Small intestine (tissue), 7 donors: ENCODE measurements at regions not wholly inside any gene's neighbourhood (a gene's known extent, or its start where the extent isn't known, plus 50 kb on each side); places are given as distances from the start of the nearest gene placed in this dataset.

Experiments used
- DNase-seq, 2 donors: peaks; one replicate each; pipeline versions ENCODE4 v3.0.0 to v3.0.0-alpha.2; 2013
- FAIRE-seq: peaks from 2 replicates; lab custom pipeline; 2012; peaks lifted over from hg19 to GRCh38; lab: Jason Lieb, UNC
- H3K27ac ChIP-seq, 3 donors: one replicate each; pipeline ENCODE4 v1.5.1; 2013; ENCODE audit warnings: low read length in 2 of 3, mild to moderate bottlenecking in 2 of 3, control low read depth in 1 of 3, inconsistent platforms in 1 of 3, low read depth in 1 of 3, moderate library complexity in 1 of 3
- H3K27me3 ChIP-seq, 3 donors: one replicate each; pipeline ENCODE4 v1.6.1; 2013; ENCODE audit warnings: low read length in 3 of 3, inconsistent platforms in 1 of 3; ENCODE audit not compliant: control insufficient read depth in 3 of 3, insufficient read depth in 3 of 3
- H3K36me3 ChIP-seq, 3 donors: one replicate each; pipeline ENCODE4 v1.6.1; 2013; ENCODE audit warnings: low read length in 3 of 3, inconsistent platforms in 1 of 3, low read depth in 1 of 3, mild to moderate bottlenecking in 1 of 3, moderate library complexity in 1 of 3; ENCODE audit not compliant: control insufficient read depth in 3 of 3, insufficient read depth in 2 of 3
- H3K4me1 ChIP-seq, 3 donors: one replicate each; pipeline ENCODE4 v1.6.1; 2013; ENCODE audit warnings: low read length in 2 of 3, inconsistent platforms in 1 of 3, low read depth in 1 of 3, mild to moderate bottlenecking in 1 of 3, moderate library complexity in 1 of 3; ENCODE audit not compliant: control insufficient read depth in 3 of 3, insufficient read depth in 2 of 3
- H3K4me3 ChIP-seq, 3 donors: one replicate each; pipeline ENCODE4 v1.5.1; 2013; ENCODE audit warnings: low read length in 3 of 3, control low read depth in 1 of 3, inconsistent platforms in 1 of 3, low read depth in 1 of 3, mild to moderate bottlenecking in 1 of 3, moderate library complexity in 1 of 3
- H3K9me3 ChIP-seq, 2 donors: one replicate each; pipeline ENCODE4 v1.6.1; 2013; ENCODE audit warnings: low read depth in 1 of 2, low read length in 1 of 2; ENCODE audit not compliant: control insufficient read depth in 2 of 2, insufficient read depth in 1 of 2
- WGBS, 3 donors: extraction: QIAGEN DNeasy Blood & Tissue Kit; methylation state at CpG; one replicate each; pipeline ENCODE4 v1.1.7; 2013; 5-methylcytosine and 5-hydroxymethylcytosine counted together
- donor health status: healthy with polysubstance abuse.
- donor health status: control.
- donor health status: control.
- donor health status: Bipolar disorder and iron deficiency.
- donor health status: healthy.

GRCh38 chr4:125483278-125483677 is 168.5 kb downstream of the FAT4 start:
- 76 to 80% (median 79%) methylated on average over 3 of the region's 3 CpGs for WGBS, 3 donors
- no peak for FAIRE-seq
- H3K4me1 ChIP-seq, result no peaks in the 10 kb centered on the region

GRCh38 chr4:125484912-125485311 is 170.2 kb downstream of the FAT4 start:
- FAIRE-seq, result no peak
- 92 to 94% (median 92%) methylated on average over 3 of the region's 3 CpGs for WGBS, 3 donors
- no peaks in the 10 kb centered on the region for H3K4me1 ChIP-seq

More at GRCh38 chr4:125483278-125483677, 168.5 kb downstream of the FAT4 start:
- Histone ChIP-seq H3K36me3 (no peaks in the 10 kb centered on the region), H3K9me3 (no peaks in the 10 kb centered on the region), H3K4me3 (no peak overlapping the region), H3K27me3 (no peaks in the 10 kb centered on the region), H3K27ac (no peak overlapping the region)
- no peak for DNase-seq

GRCh38 chr4:125486351-125486750 is 171.6 kb downstream of the FAT4 start:
- Histone ChIP-seq H3K4me3 (no peak overlapping the region), H3K9me3 (no peaks in the 10 kb centered on the region), H3K27ac (no peak overlapping the region), H3K36me3 (peaks cover 0 to 11% (median 0%) of the 10 kb centered on the region in 3 donors), H3K4me1 (no peaks in the 10 kb centered on the region), H3K27me3 (no peaks in the 10 kb centered on the region)
- WGBS, 3 donors, result 85 to 89% (median 86%) methylated on average over 3 of the region's 3 CpGs
- FAIRE-seq, result no peak
- no peak for DNase-seq

More at GRCh38 chr4:125484912-125485311, 170.2 kb downstream of the FAT4 start:
- Histone ChIP-seq H3K27ac (no peak overlapping the region), H3K27me3 (no peaks in the 10 kb centered on the region), H3K4me3 (no peak overlapping the region), H3K36me3 (peaks cover 0 to 1% (median 0%) of the 10 kb centered on the region in 3 donors), H3K9me3 (no peaks in the 10 kb centered on the region)
- no peak for DNase-seq

GRCh38 chr4:125489952-125490690 is 175.4 kb downstream of the FAT4 start:
- no peak overlapping the region for H3K4me3 ChIP-seq
- DNase-seq (no peak), FAIRE-seq (no peak)
- no peaks in the 10 kb centered on the region for H3K4me1 ChIP-seq
- H3K36me3 ChIP-seq, result peaks cover 0 to 11% (median 0%) of the 10 kb centered on the region in 3 donors
- H3K27me3 ChIP-seq, result no peaks in the 10 kb centered on the region
- 78 to 90% (median 79%) methylated on average over 15 of the region's 15 CpGs for WGBS, 3 donors
- H3K9me3 ChIP-seq, result no peaks in the 10 kb centered on the region
- no peak overlapping the region for H3K27ac ChIP-seq

GRCh38 chr4:125492957-125493356 is 178.2 kb downstream of the FAT4 start:
- Histone ChIP-seq H3K27me3 (no peaks in the 10 kb centered on the region), H3K4me1 (no peaks in the 10 kb centered on the region), H3K4me3 (no peak overlapping the region), H3K36me3 (peaks cover 0 to 11% (median 0%) of the 10 kb centered on the region in 3 donors), H3K27ac (no peak overlapping the region), H3K9me3 (no peaks in the 10 kb centered on the region)
- 70 to 96% (median 80%) methylated on average over 1 of the region's 1 CpG for WGBS, 3 donors
- DNase-seq, result no peak
- FAIRE-seq, result no peak

- Histone ChIP-seq H3K36me3 (no peaks in the 10 kb centered on the region), H3K4me1 (no peaks in the 10 kb centered on the region), H3K27me3 (no peaks in the 10 kb centered on the region), H3K9me3 (no peaks in the 10 kb centered on the region), H3K27ac (no peak overlapping the region), H3K4me3 (no peak overlapping the region)
- FAIRE-seq (no peak), DNase-seq (no peak)
- WGBS, 3 donors, result 93 to 95% (median 94%) methylated on average over 1 of the region's 1 CpG
Observed at GRCh38 chr4:125497861-125498260, 183.1 kb downstream of the FAT4 start.

- H3K36me3 ChIP-seq, result no peaks in the 10 kb centered on the region
- DNase-seq (no peak), FAIRE-seq (no peak)
- no peaks in the 10 kb centered on the region for H3K9me3 ChIP-seq
- 62 to 74% (median 66%) methylated on average over 1 of the region's 1 CpG for WGBS, 3 donors
- no peaks in the 10 kb centered on the region for H3K27me3 ChIP-seq
- H3K4me1 ChIP-seq, result no peaks in the 10 kb centered on the region
- no peak overlapping the region for H3K4me3 ChIP-seq
- H3K27ac ChIP-seq, result no peak overlapping the region
Observed at GRCh38 chr4:125498981-125499380, 184.2 kb downstream of the FAT4 start.

GRCh38 chr4:125501090-125501489 is 186.3 kb downstream of the FAT4 start:
- Histone ChIP-seq H3K27me3 (no peaks in the 10 kb centered on the region), H3K4me3 (no peak overlapping the region), H3K27ac (no peak overlapping the region), H3K4me1 (no peaks in the 10 kb centered on the region), H3K9me3 (no peaks in the 10 kb centered on the region), H3K36me3 (no peaks in the 10 kb centered on the region)
- WGBS, 3 donors, result 68 to 82% (median 80%) methylated on average over 3 of the region's 3 CpGs
- DNase-seq (no peak), FAIRE-seq (no peak)
